ENCODE measurements at regions not wholly inside any gene's neighbourhood (a gene's known extent, or its start where the extent isn't known, plus 50 kb on each side); places are given as distances from the start of the nearest gene placed in this dataset.
A peak's percentile ranks its signal among the peaks of the same experiment; 100 is the strongest.

GRCh38 chr5:82335806-82336205, 57.7 kb upstream of the RPS23 start:
- Histone ChIP-seq H4K20me1 (replicated peaks; ENCODE audit: control insufficient read depth, insufficient read depth, low read length) (no peaks in the 10 kb centered on the region), H3K27me3 (ENCODE audit: control insufficient read depth in 2 of 2, insufficient read depth in 2 of 2, low read length in 2 of 2) (no peaks in the 10 kb centered on the region; a peak in 1 of 5 replicates), H3K36me3 (ENCODE audit: control insufficient read depth, insufficient read depth, low read length) (no peaks in the 10 kb centered on the region), H3K4me1 (replicated peaks in 1 of 2; ENCODE audit: control insufficient read depth in 2 of 2, insufficient read depth in 2 of 2, low read length in 2 of 2) (peaks cover 0 to 15% of the 10 kb centered on the region in 2 experiments; a peak in 4 of 5 replicates), H3K9ac (ENCODE audit: insufficient read depth in 1 of 2, low read depth in 2 of 2, low read length in 2 of 2) (no peak overlapping the region), H3K9me3 (replicated peaks; ENCODE audit: control insufficient read depth, insufficient read depth, low read depth, low read length) (no peaks in the 10 kb centered on the region), H3K27ac (ENCODE audit: extremely low read depth, low read depth, low read length) (no peak overlapping the region), H2AFZ (ENCODE audit: low read depth, low read length) (no peak overlapping the region), H3K4me2 (ENCODE audit: insufficient read depth, low read length) (no peak overlapping the region), H3K9me1 (ENCODE audit: control insufficient read depth, insufficient read depth, low read length) (no peaks in the 10 kb centered on the region), H3K79me2 (ENCODE audit: control insufficient read depth, insufficient read depth, low read length) (no peaks in the 10 kb centered on the region), H3K4me3 (no peak overlapping the region)
- ATAC-seq (no peak), FAIRE-seq (no peak), DNase-seq (ENCODE audit: extremely low read depth in 1 of 4, low spot score in 3 of 4) (no peak)
- BruUV-seq (replicated peaks), result no TSS peak
- TF ChIP-seq, protein P1, sequence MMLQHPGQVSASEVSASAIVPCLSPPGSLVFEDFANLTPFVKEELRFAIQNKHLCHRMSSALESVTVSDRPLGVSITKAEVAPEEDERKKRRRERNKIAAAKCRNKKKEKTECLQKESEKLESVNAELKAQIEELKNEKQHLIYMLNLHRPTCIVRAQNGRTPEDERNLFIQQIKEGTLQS (IDR thresholded peaks at IDR 0.05), result peak; percentile 53
- TF ChIP-seq, protein P1 (CRISPR knock-in tag; conservative IDR thresholded peaks at IDR 0.05), result no peak
- TF ChIP-seq BHLHE40 (IDR thresholded peaks at IDR 0.05; ENCODE audit: low read length) (peak; percentile 17; the same call in 1 of the 2 replicates), EWSR1 (IDR thresholded peaks at IDR 0.05; ENCODE audit: borderline replicate concordance, low read depth, partially characterized antibody) (no peak), FOSL1 (tag; conservative IDR thresholded peaks at IDR 0.05) (peak; percentile 17; the same call in 1 of the 2 replicates), RCOR1 (IDR thresholded peaks at IDR 0.05; ENCODE audit: borderline replicate concordance in 1 of 2, low read depth in 2 of 2, low read length in 2 of 2) (no peak)
- intact Hi-C loops (cut with micrococcal nuclease) (loop anchor here (2.0 kb wide), 1 partner anchor 23 kb away; no protein-coding TSS in a partner anchor), in situ Hi-C loops (cut with MboI) (no loop called here)
- ChIA-PET CTCF (ENCODE audit: low intra/inter-chr PET ratio) (no interaction called here), POLR2A (interaction anchor here (1.3 kb wide), 1 partner anchor 8 kb away, joined by 5 read pairs; no protein-coding TSS in a partner anchor)
- 48% methylated on average over 5 of the region's 5 CpGs for WGBS (ENCODE audit: insufficient coverage, low coverage, missing lambda C conversion rate)
